Heart right ventricle (tissue), 16 donors: ENCODE measurements at regions not wholly inside any gene's neighbourhood (a gene's known extent, or its start where the extent isn't known, plus 50 kb on each side); places are given as distances from the start of the nearest gene placed in this dataset.

Source experiments
- ATAC-seq, 8 donors: fragments of 200-7000 bp; cut with Tn5 transposase; one replicate each; pipeline ENCODE4 v1.9.1; 2020; ENCODE audit warnings: mild to moderate bottlenecking in 8 of 8, moderate library complexity in 8 of 8, moderate number of reproducible peaks in 1 of 8
- DNase-seq, 2 donors: peaks; one replicate each; pipeline ENCODE4 v3.0.0-alpha.2; 2020
- H3K27ac ChIP-seq, 10 donors: fragments of 200-600 bp; sonication (generic) in 2 of 10; one replicate each; pipeline versions ENCODE4 v1.5.0 to v1.8.0; 2020 to 2022; ENCODE audit warnings: mild to moderate bottlenecking in 3 of 10
- H3K27me3 ChIP-seq, 7 donors: fragments of 200-600 bp; one replicate each; pipeline ENCODE4 v1.8.0; 2021 to 2022; ENCODE audit warnings: mild to moderate bottlenecking in 2 of 7
- H3K36me3 ChIP-seq, 9 donors: fragments of 200-600 bp; sonication (generic) in 1 of 9; one replicate each; pipeline versions ENCODE4 v1.5.0 to v1.8.0; 2020 to 2022; ENCODE audit warnings: mild to moderate bottlenecking in 2 of 9
- H3K4me1 ChIP-seq, 9 donors: fragments of 200-600 bp; sonication (generic) in 1 of 9; one replicate each; pipeline versions ENCODE4 v1.5.0 to v1.8.0; 2020 to 2022; ENCODE audit warnings: mild to moderate bottlenecking in 4 of 9
- H3K4me3 ChIP-seq, 10 donors: fragments of 200-600 bp; sonication (generic) in 2 of 10; one replicate each; pipeline versions ENCODE4 v1.5.0 to v1.8.0; 2020 to 2022; ENCODE audit warnings: mild to moderate bottlenecking in 7 of 10, moderate library complexity in 2 of 10
- H3K9me3 ChIP-seq, 11 donors: fragments of 200-600 bp in 10 of 11; sonication (generic) in 2 of 11; one replicate each; pipeline versions ENCODE4 v1.5.0 to v1.8.0; 2013 to 2022; ENCODE audit warnings: mild to moderate bottlenecking in 2 of 11, control low read depth in 1 of 11, moderate library complexity in 1 of 11
- CTCF ChIP-seq, 9 donors: fragments of 200-600 bp; sonication (generic) in 2 of 9; IDR thresholded peaks; one replicate each; pipeline versions ENCODE4 v1.5.0 to v1.8.0; 2021 to 2022; ENCODE audit warnings: antibody characterized with exemption in 9 of 9, mild to moderate bottlenecking in 5 of 9, moderate library complexity in 1 of 9
- WGBS, 2 donors: extraction: QIAGEN DNeasy Blood & Tissue Kit; methylation state at CpG; one replicate each; pipeline ENCODE4 v1.1.7; 2013; ENCODE audit warnings: inconsistent platforms in 1 of 2; 5-methylcytosine and 5-hydroxymethylcytosine counted together
- intact Hi-C, 10 donors: fragments of 100-400 bp; cut with DNase I; formaldehyde crosslinking; loops; one replicate each; pipeline versions ENCODE4 v1.11.1 to v1.14.2; 2022
- donor health status: Arrhythmogenic right ventricular cardiomyopathy.
- donor health status: ischemic (EF 13 %, LVEDD 7.1; RV severe dilation, severe dysfunction).
- donor health status: healthy with polysubstance abuse.
- donor health status: DM: no; HTN: yes; CAD: no.
- donor health status: DM: no; HTN: no; CAD: no.
- donor health status: ischemic (EF 25% LVEDD 6.9; RV normal size, moderate dysfunction).
- donor health status: ischemic (EF 25% LVEDD 5.7; RV mildly dilated, moderate dysfunction).
- donor health status: healthy.
- donor health status: DM: yes; HTN: yes; CAD: no.
- donor health status: Ischemic cardiomyopathy.
- donor health status: ischemic (EF 35%, LVEDD 5.7; RV mildly dilated, moderate dysfunction).
- donor health status: nonischemic (EF 11% LVEDD 7.7; RV severe dilation, severe dysfunction).
- donor health status: DM: yes; HTN: yes; CAD: no.
- donor health status: PGD.
- donor health status: ischemic (EF 29% LVEDD 5.4; RV normal size, mild dysfunction).
- donor health status: nonischemic (EF 23%, LVEDD 6.1; RV moderate dilation, normal function).

GRCh38 chr1:191897134-191897533 lies 261.1 kb upstream of the RGS18 start:
- ATAC-seq (no peak), DNase-seq (no peak)
- Histone ChIP-seq H3K27me3 (no peaks in the 10 kb centered on the region), H3K27ac (no peak overlapping the region), H3K9me3 (peaks cover 0 to 7% (median 0%) of the 10 kb centered on the region in 11 donors), H3K4me1 (no peaks in the 10 kb centered on the region), H3K36me3 (no peaks in the 10 kb centered on the region), H3K4me3 (no peak overlapping the region)
- no peak for TF ChIP-seq CTCF (IDR thresholded peaks at IDR 0.05)
- 89 to 91% methylated on average over 3 of the region's 3 CpGs for WGBS, 2 donors
- intact Hi-C loops: no loop called here

GRCh38 chr1:191901651-191902050 lies 256.6 kb upstream of the RGS18 start:
- Histone ChIP-seq H3K4me3 (no peak overlapping the region), H3K27ac (no peak overlapping the region), H3K9me3 (no peaks in the 10 kb centered on the region), H3K36me3 (no peaks in the 10 kb centered on the region), H3K4me1 (no peaks in the 10 kb centered on the region), H3K27me3 (no peaks in the 10 kb centered on the region)
- ATAC-seq (no peak), DNase-seq (no peak)
- 94 to 95% methylated on average over 7 of the region's 7 CpGs for whole genome bisulfite sequencing, 2 donors
- intact Hi-C loops: no loop called here
- TF ChIP-seq CTCF (IDR thresholded peaks at IDR 0.05): no peak

- no peak for ATAC-seq
- intact Hi-C loops: no loop called here
- TF ChIP-seq CTCF (IDR thresholded peaks at IDR 0.05): no peak
Measured at GRCh38 chr1:191904991-191905390, 253.3 kb upstream of the RGS18 start.

DNA sequence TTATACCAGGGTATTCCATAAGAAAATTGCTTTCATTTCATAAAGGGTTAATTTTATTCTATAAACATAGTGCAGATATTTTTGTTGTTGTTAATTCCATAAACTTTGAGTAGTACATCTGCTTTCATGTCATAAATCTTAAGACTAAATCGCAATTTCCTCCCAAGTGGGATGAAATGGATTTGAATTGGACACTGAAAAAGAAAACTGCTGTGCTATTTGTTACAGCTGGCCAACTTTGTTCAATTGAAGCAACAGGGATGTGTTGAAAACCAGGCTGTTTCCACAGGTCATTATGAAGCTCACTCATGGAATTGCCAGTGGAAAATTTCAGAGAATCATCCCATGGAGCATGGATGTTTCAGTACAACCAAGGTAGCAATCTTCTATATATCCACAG lies 252.5 kb upstream of the RGS18 start:
- Histone ChIP-seq H3K9me3 (peaks cover 0 to 3% (median 0%) of the 10 kb centered on the region in 11 donors), H3K27ac (no peak overlapping the region), H3K36me3 (no peaks in the 10 kb centered on the region), H3K4me1 (no peaks in the 10 kb centered on the region), H3K4me3 (no peak overlapping the region), H3K27me3 (no peaks in the 10 kb centered on the region)
- WGBS, 2 donors: 64% methylated on average over 1 of the region's 1 CpG
- no peak for ATAC-seq
- no peak for TF ChIP-seq CTCF (IDR thresholded peaks at IDR 0.05)
- DNase-seq: no peak
- intact Hi-C loops: no loop called here

More at GRCh38 chr1:191904991-191905390, 253.3 kb upstream of the RGS18 start:
- H3K4me1 ChIP-seq: no peaks in the 10 kb centered on the region
- H3K27me3 ChIP-seq: no peaks in the 10 kb centered on the region
- H3K36me3 ChIP-seq: no peaks in the 10 kb centered on the region
- DNase-seq: no peak
- peaks cover 0 to 3% (median 0%) of the 10 kb centered on the region in 11 donors for H3K9me3 ChIP-seq
- no peak overlapping the region for H3K27ac ChIP-seq
- H3K4me3 ChIP-seq: no peak overlapping the region

GRCh38 chr1:191907121-191907520 lies 251.1 kb upstream of the RGS18 start:
- DNase-seq (no peak), ATAC-seq (no peak)
- H3K4me1 ChIP-seq: no peaks in the 10 kb centered on the region
- peaks cover 0 to 3% (median 0%) of the 10 kb centered on the region in 11 donors for H3K9me3 ChIP-seq
- no peaks in the 10 kb centered on the region for H3K27me3 ChIP-seq
- no peak overlapping the region for H3K27ac ChIP-seq
- intact Hi-C loops: no loop called here
- H3K4me3 ChIP-seq: no peak overlapping the region
- no peak for TF ChIP-seq CTCF (IDR thresholded peaks at IDR 0.05)
- WGBS, 2 donors: 68 to 76% methylated on average over 2 of the region's 2 CpGs
- no peaks in the 10 kb centered on the region for H3K36me3 ChIP-seq
